SK-N-SH (cell line): ENCODE measurements at regions not wholly inside any gene's neighbourhood (a gene's known extent, or its start where the extent isn't known, plus 50 kb on each side); places are given as distances from the start of the nearest gene placed in this dataset.

Source experiments
- CTCF ChIA-PET: fragments of 300-600, 350-600 bp; formaldehyde crosslinking; extraction: SDS; loops from one replicate; lab custom pipeline; 2021; lab: Yijun Ruan, JAX
- POLR2A ChIA-PET: fragments of 350-600 bp; sonication (Branson Sonifier 250); formaldehyde crosslinking; extraction: SDS; loops from one replicate; lab custom pipeline; 2020; ENCODE audit warnings: antibody characterized with exemption, inconsistent platforms; lab: Yijun Ruan, JAX
- DNase-seq: peaks from one replicate; pipeline ENCODE4 v3.0.0; 2012
- H2AFZ ChIP-seq: fragments of 200-600 bp; sonication (generic); 2 replicates; pipeline ENCODE4 v1.8.1; 2016; ENCODE audit warnings: antibody characterized with exemption, mild to moderate bottlenecking, low read depth
- H3F3A ChIP-seq: fragments of 200-600 bp; sonication (generic); replicated peaks from 2 replicates; pipeline ENCODE3; 2016; ENCODE audit warnings: antibody characterized with exemption, mild to moderate bottlenecking; ENCODE audit not compliant: insufficient read depth
- H3K27ac ChIP-seq, 2 experiments: fragments of 200-500 bp in 1 of 2; fragments of 200-600 bp in 1 of 2; sonication (Bioruptor generic) in 1 of 2; sonication (generic), shearing (Covaris generic) in 1 of 2; 2 replicates each; pipeline versions ENCODE4 v1.5.1 to v1.6.1; 2014 to 2016; ENCODE audit warnings: low read depth in 2 of 2, inconsistent platforms in 1 of 2, low read length in 1 of 2, mild to moderate bottlenecking in 1 of 2, mixed read lengths in 1 of 2
- H3K27me3 ChIP-seq: fragments of 200-600 bp; sonication (generic), shearing (Covaris generic); 2 replicates; pipeline ENCODE4 v1.6.1; 2016; ENCODE audit warnings: mixed run types; ENCODE audit not compliant: insufficient read depth
- H3K36me3 ChIP-seq, 2 experiments: fragments of 200-500 bp in 1 of 2; fragments of 200-600 bp in 1 of 2; sonication (Bioruptor generic) in 1 of 2; sonication (generic) in 1 of 2; replicated peaks in 1 of 2; 2 replicates each; pipeline versions ENCODE3 to v1.5.1; 2014 to 2016; ENCODE audit warnings: low read length in 1 of 2, mild to moderate bottlenecking in 1 of 2; ENCODE audit not compliant: insufficient read depth in 2 of 2, control insufficient read depth in 1 of 2
- H3K4me1 ChIP-seq, 2 experiments: fragments of 200-500 bp in 1 of 2; fragments of 200-600 bp in 1 of 2; sonication (Bioruptor generic) in 1 of 2; sonication (generic), shearing (Covaris generic) in 1 of 2; 2 replicates each; pipeline versions ENCODE4 v1.5.1 to v1.6.1; 2014 to 2016; ENCODE audit warnings: low read depth in 1 of 2, low read length in 1 of 2, mixed run types in 1 of 2; ENCODE audit not compliant: insufficient read depth in 2 of 2, control insufficient read depth in 1 of 2
- H3K4me2 ChIP-seq: fragments of 200-600 bp; sonication (generic), shearing (Covaris generic); 2 replicates; pipeline ENCODE4 v1.6.1; 2017; ENCODE audit warnings: mixed run types
- H3K4me3 ChIP-seq, 2 experiments: fragments of 200-500 bp in 1 of 2; fragments of 200-600 bp in 1 of 2; sonication (Bioruptor generic) in 1 of 2; sonication (generic), shearing (Covaris generic) in 1 of 2; 2 replicates each; pipeline versions ENCODE4 v1.5.1 to v1.8.1; 2014 to 2016; ENCODE audit warnings: low read depth in 2 of 2, inconsistent platforms in 1 of 2, low read length in 1 of 2, mild to moderate bottlenecking in 1 of 2, mixed read lengths in 1 of 2, moderate library complexity in 1 of 2
- H3K79me2 ChIP-seq: fragments of 200-600 bp; sonication (generic); 2 replicates; pipeline ENCODE4 v1.8.1; 2017; ENCODE audit warnings: mild to moderate bottlenecking; ENCODE audit not compliant: insufficient read depth
- H3K9ac ChIP-seq: fragments of 200-600 bp; sonication (generic); 2 replicates; pipeline ENCODE4 v1.6.1; 2017; ENCODE audit warnings: mixed run types
- H3K9me2 ChIP-seq: fragments of 200-600 bp; sonication (generic); 2 replicates; pipeline ENCODE4 v1.6.1; 2017; ENCODE audit warnings: mixed run types
- H3K9me3 ChIP-seq: fragments of 200-600 bp; sonication (generic); 2 replicates; pipeline ENCODE4 v1.6.1; 2017; ENCODE audit warnings: mixed run types, mild to moderate bottlenecking, moderate library complexity
- H4K20me1 ChIP-seq: fragments of 200-600 bp; sonication (generic); 2 replicates; pipeline ENCODE4 v1.6.1; 2017; ENCODE audit warnings: mild to moderate bottlenecking, mixed run types; ENCODE audit not compliant: insufficient read depth
- FOSL2 ChIP-seq: IDR thresholded peaks from 2 replicates; pipeline ENCODE4 v1.4.0; 2012; ENCODE audit warnings: low read depth, mild to moderate bottlenecking, moderate library complexity, borderline replicate concordance
- JUND ChIP-seq: IDR thresholded peaks from 2 replicates; pipeline ENCODE4 v1.4.0; 2012
- PBX3 ChIP-seq: IDR thresholded peaks from 2 replicates; pipeline ENCODE4; 2012
- RXRA ChIP-seq: IDR thresholded peaks from 2 replicates; pipeline ENCODE4 v1.4.0; 2012; ENCODE audit warnings: low read depth, mild to moderate bottlenecking, borderline replicate concordance
- SIN3A ChIP-seq: IDR thresholded peaks from 2 replicates; pipeline ENCODE4 v1.6.1; 2012; ENCODE audit warnings: low read depth, mild to moderate bottlenecking, low read length, moderate library complexity, borderline replicate concordance
- SMC3 ChIP-seq: IDR thresholded peaks from 2 replicates; pipeline ENCODE4 v1.6.1; 2012; ENCODE audit warnings: low read depth, low read length, improper control_type of control experiment
- TAF1 ChIP-seq: IDR thresholded peaks from 2 replicates; pipeline ENCODE4 v1.6.1; 2012; ENCODE audit warnings: low read depth, mild to moderate bottlenecking, low read length, moderate library complexity, borderline replicate concordance
- TCF12 ChIP-seq: IDR thresholded peaks from 2 replicates; pipeline ENCODE4 v1.4.0; 2012
- USF1 ChIP-seq: IDR thresholded peaks from 2 replicates; pipeline ENCODE4 v1.4.0; 2012; ENCODE audit warnings: low read depth, borderline replicate concordance
- USF2 ChIP-seq: fragments of 150-350 bp; IDR thresholded peaks from 2 replicates; pipeline ENCODE4 v1.6.1; 2017; ENCODE audit warnings: antibody characterized with exemption, low read length, low read depth, borderline replicate concordance
- WGBS: methylation state at CpG from one replicate; pipeline ENCODE4 v1.1.6; 2017; ENCODE audit warnings: low lambda C conversion rate; 5-methylcytosine and 5-hydroxymethylcytosine counted together

- no peak overlapping the region for H3K4me2 ChIP-seq
- ChIA-PET CTCF (no interaction called here), POLR2A (no interaction called here)
- H3K36me3 ChIP-seq, result no peaks in the 10 kb centered on the region
- DNase-seq, result no peak
- no peaks in the 10 kb centered on the region for H3K79me2 ChIP-seq
- peaks cover 11 to 13% of the 10 kb centered on the region in 2 experiments; a peak in 2 of 4 replicates for H3K4me1 ChIP-seq
- H4K20me1 ChIP-seq, result no peaks in the 10 kb centered on the region
- no peak overlapping the region for H3K9ac ChIP-seq
- 91% methylated on average over 10 of the region's 10 CpGs for WGBS
- TF ChIP-seq SIN3A, result no peak
- TF ChIP-seq FOSL2, result no peak
- TF ChIP-seq PBX3, result no peak
- no peak for TF ChIP-seq USF1
- TF ChIP-seq TAF1, result no peak
- no peak for TF ChIP-seq USF2
- no peak for TF ChIP-seq SMC3
- peak overlapping the region in 1 of 2 experiments; percentile 97; a peak in 2 of 4 replicates for H3K27ac ChIP-seq
- no peaks in the 10 kb centered on the region for H3K9me2 ChIP-seq
- no peaks in the 10 kb centered on the region for H3K9me3 ChIP-seq
- peaks cover 24% of the 10 kb centered on the region for H3F3A ChIP-seq
- no peaks in the 10 kb centered on the region for H3K27me3 ChIP-seq
- no peak overlapping the region for H2AFZ ChIP-seq
- no peak overlapping the region for H3K4me3 ChIP-seq
These were observed 357.0 kb downstream of the GPATCH2 start for GRCh38 chr1:217273866-217274265.

GRCh38 chr1:217272385-217272784 lies 358.5 kb downstream of the GPATCH2 start:
- DNase-seq, result no peak
- peak overlapping the region in 1 of 2 experiments; percentile 97; a peak in 2 of 4 replicates for H3K27ac ChIP-seq

More at GRCh38 chr1:217272385-217272784, 358.5 kb downstream of the GPATCH2 start:
- Histone ChIP-seq H4K20me1 (no peaks in the 10 kb centered on the region), H3K36me3 (no peaks in the 10 kb centered on the region), H3K4me3 (no peak overlapping the region)
- CTCF ChIA-PET, result no interaction called here
- WGBS, result 42% methylated on average over 2 of the region's 2 CpGs
- TF ChIP-seq RXRA, result no peak
- TF ChIP-seq JUND, result peak; percentile 33; the same call in 1 of the 2 replicates
- TF ChIP-seq FOSL2, result peak; percentile 37; the same call in 1 of the 2 replicates
- 0 out of 2 replicates have a peak, but pooled peaks have one; percentile 20 for TF ChIP-seq TCF12
- TF ChIP-seq, all 33 proteins: peak for 3
- POLR2A ChIA-PET, result no interaction called here
- H3K9ac ChIP-seq, result no peak overlapping the region
- H3K4me1 ChIP-seq, result peaks cover 11 to 13% of the 10 kb centered on the region in 2 experiments; a peak in 2 of 4 replicates
- peaks cover 24% of the 10 kb centered on the region for H3F3A ChIP-seq
- H3K9me2 ChIP-seq, result no peaks in the 10 kb centered on the region
- H2AFZ ChIP-seq, result 0 out of 2 replicates have a peak overlapping the region, but pooled peaks have one; percentile 1
- no peaks in the 10 kb centered on the region for H3K27me3 ChIP-seq
- no peaks in the 10 kb centered on the region for H3K9me3 ChIP-seq
- H3K4me2 ChIP-seq, result peak overlapping the region; percentile 7; the same call in 1 of the 2 replicates
- H3K79me2 ChIP-seq, result no peaks in the 10 kb centered on the region
